PC-9 (cell line): ENCODE measurements at regions not wholly inside any gene's neighbourhood (a gene's known extent, or its start where the extent isn't known, plus 50 kb on each side); places are given as distances from the start of the nearest gene placed in this dataset.

ENCODE experiments used
- EZH2 ChIP-seq: fragments of 200-600 bp; sonication (generic); IDR thresholded peaks from 2 replicates; pipeline ENCODE4 v1.8.0; 2017; ENCODE audit warnings: antibody characterized with exemption, low read depth
- TF ChIP-seq, protein P1 (sequence below): fragments of 200-600 bp; sonication (generic); conservative IDR thresholded peaks from 2 replicates; pipeline ENCODE4 v1.6.1; 2017; ENCODE audit warnings: mixed run types, antibody characterized with exemption, mild to moderate bottlenecking, moderate library complexity

DNA sequence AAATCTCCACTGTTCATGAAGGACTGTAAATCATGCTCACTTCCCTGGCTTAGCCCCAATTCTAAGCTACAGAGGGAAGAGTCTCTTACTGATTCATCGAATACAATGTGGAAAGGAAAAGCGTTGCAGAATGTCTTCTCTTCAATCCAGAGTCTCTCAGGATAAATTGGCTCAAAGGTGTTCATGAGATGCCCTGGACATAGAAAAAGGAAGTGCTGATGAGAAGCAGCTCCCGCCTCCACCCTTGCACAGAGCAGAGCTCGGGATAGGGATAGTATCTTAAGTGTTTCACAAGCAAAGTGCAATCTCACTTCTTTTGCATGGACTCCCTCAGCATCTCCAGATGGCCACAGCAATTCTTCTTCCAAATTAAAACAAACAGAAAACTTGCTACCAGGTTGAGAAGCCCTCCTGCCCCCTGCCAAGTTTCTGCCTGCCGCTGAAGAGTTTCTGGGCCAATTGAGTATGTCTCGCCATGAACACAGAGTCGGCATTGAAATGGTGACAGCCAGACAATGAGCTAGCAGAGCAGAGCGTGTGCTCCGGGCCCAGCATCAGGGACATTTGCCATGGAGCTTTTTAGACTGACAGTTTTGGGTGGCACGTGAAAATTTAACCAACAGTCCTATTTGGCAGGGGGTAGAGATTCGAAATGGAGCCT lies 85.7 kb downstream of the C13orf42 start:
- TF ChIP-seq, protein P1, sequence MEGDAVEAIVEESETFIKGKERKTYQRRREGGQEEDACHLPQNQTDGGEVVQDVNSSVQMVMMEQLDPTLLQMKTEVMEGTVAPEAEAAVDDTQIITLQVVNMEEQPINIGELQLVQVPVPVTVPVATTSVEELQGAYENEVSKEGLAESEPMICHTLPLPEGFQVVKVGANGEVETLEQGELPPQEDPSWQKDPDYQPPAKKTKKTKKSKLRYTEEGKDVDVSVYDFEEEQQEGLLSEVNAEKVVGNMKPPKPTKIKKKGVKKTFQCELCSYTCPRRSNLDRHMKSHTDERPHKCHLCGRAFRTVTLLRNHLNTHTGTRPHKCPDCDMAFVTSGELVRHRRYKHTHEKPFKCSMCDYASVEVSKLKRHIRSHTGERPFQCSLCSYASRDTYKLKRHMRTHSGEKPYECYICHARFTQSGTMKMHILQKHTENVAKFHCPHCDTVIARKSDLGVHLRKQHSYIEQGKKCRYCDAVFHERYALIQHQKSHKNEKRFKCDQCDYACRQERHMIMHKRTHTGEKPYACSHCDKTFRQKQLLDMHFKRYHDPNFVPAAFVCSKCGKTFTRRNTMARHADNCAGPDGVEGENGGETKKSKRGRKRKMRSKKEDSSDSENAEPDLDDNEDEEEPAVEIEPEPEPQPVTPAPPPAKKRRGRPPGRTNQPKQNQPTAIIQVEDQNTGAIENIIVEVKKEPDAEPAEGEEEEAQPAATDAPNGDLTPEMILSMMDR = no peak
- no peak for TF ChIP-seq EZH2
